Activated CD4-positive, alpha-beta T cell treated with anti-CD3 and anti-CD28 coated beads for 36 hours (primary cell): ENCODE measurements at regions not wholly inside any gene's neighbourhood (a gene's known extent, or its start where the extent isn't known, plus 50 kb on each side); places are given as distances from the start of the nearest gene placed in this dataset.

ENCODE experiments used
- ATAC-seq: fragments of 200-7000 bp; cut with Tn5 transposase; one replicate; pipeline ENCODE4 v1.10.0; 2021; ENCODE audit warnings: mild to moderate bottlenecking, moderate library complexity
- CTCF ChIA-PET: fragments of 350-600 bp; sonication (Branson Sonifier 250); formaldehyde crosslinking; loops from one replicate; lab custom pipeline; 2021; ENCODE audit warnings: antibody characterized with exemption; lab: Charles Lee
- POLR2A ChIA-PET: fragments of 350-600 bp; sonication (Branson Sonifier 250); formaldehyde crosslinking; loops from one replicate; lab custom pipeline; 2021; ENCODE audit warnings: antibody characterized with exemption, inconsistent platforms; lab: Charles Lee
- DNase-seq: peaks from one replicate; pipeline ENCODE4 v3.0.0-alpha.2; 2020
- H3K27ac Mint-ChIP-seq: one replicate; pipeline ENCODE4 v1.8.0; 2021; ENCODE audit warnings: mixed read lengths
- H3K27me3 Mint-ChIP-seq: one replicate; pipeline ENCODE4 v1.8.0; 2021; ENCODE audit warnings: mixed read lengths
- H3K36me3 Mint-ChIP-seq: one replicate; pipeline ENCODE4 v1.8.0; 2021; ENCODE audit warnings: low read depth, mixed read lengths
- H3K4me1 Mint-ChIP-seq: one replicate; pipeline ENCODE4 v1.8.0; 2021; ENCODE audit warnings: mixed read lengths
- H3K4me3 Mint-ChIP-seq: one replicate; pipeline ENCODE4 v1.8.0; 2021; ENCODE audit warnings: mild to moderate bottlenecking, moderate library complexity, mixed read lengths
- H3K9me3 Mint-ChIP-seq: one replicate; pipeline ENCODE4 v1.8.0; 2021; ENCODE audit warnings: low read depth, mixed read lengths
- intact Hi-C, 2 experiments: fragments of 100-400 bp; cut with DNase I in 1 of 2; cut with micrococcal nuclease in 1 of 2; formaldehyde crosslinking; loops; one replicate each; pipeline versions ENCODE4 v1.14.2 to v1.15.1; 2022 to 2024; cut with DNase I, micrococcal nuclease

DNA sequence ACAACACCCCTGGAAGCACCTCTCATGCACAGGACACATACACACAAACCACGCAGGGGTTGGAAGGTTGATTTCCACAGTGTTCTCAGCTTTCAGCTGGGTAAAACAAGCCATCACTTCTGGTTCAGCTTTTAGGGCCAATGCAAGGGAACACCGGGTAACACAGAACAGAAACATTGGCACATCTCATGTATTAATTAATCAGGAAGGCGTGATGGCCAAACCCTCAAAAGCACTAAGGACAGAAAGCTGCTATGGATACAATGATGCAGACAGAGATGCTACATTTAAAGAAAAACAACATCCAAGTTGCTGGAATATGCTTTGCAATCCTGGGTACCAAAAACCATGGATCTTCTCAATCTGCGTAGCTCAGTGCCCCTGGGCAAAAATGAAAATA lies 104.3 kb upstream of the BEND6 start:
- intact Hi-C loops: loop anchor here (2.0 to 5.0 kb wide), 3 partner anchors 143 to 493 kb away; no protein-coding TSS in a partner anchor
- Mint-ChIP-seq H3K4me1 (peaks cover 19% of the 10 kb centered on the region), H3K9me3 (no peaks in the 10 kb centered on the region), H3K27ac (no peak overlapping the region), H3K36me3 (no peaks in the 10 kb centered on the region), H3K4me3 (no peak overlapping the region), H3K27me3 (peaks cover 46% of the 10 kb centered on the region)
- ATAC-seq (no peak), DNase-seq (no peak)
- POLR2A ChIA-PET: interaction anchor here (0.8 kb wide), 1 partner anchor 239 kb away, joined by 4 read pairs; the partner anchor contains the start of gene ZNF451
- CTCF ChIA-PET: interaction anchor here (0.7 to 2.6 kb wide), 9 partner anchors 9 to 620 kb away, joined by 3 to 9 read pairs (median 4); no protein-coding TSS in a partner anchor

DNA sequence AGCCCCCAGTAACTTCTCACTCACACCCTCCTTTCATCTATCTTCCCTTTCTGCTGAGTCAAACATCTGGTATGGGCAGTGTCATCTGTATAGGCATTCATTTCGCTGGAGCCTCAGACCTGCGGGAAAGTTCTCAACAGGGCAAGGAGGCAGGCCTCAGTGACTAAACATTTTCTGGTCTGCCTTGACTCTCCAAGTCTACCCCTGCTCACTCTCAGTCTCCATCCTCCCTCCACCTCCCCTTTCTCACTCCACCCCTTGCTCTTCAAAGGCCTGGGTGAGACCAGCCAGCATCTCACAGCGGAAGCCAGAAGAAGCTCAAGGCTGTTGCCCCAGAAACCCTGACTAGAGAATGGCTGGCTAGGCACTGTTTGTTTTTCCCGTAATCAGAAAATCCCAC lies 105.0 kb upstream of the BEND6 start:
- Mint-ChIP-seq H3K36me3 (no peaks in the 10 kb centered on the region), H3K27ac (no peak overlapping the region), H3K4me1 (peaks cover 19% of the 10 kb centered on the region), H3K27me3 (peaks cover 53% of the 10 kb centered on the region), H3K4me3 (no peak overlapping the region), H3K9me3 (no peaks in the 10 kb centered on the region)
- ChIA-PET CTCF (interaction anchor here (1.4 to 2.6 kb wide), 3 partner anchors 9 to 491 kb away, joined by 3 to 9 read pairs (median 5); no protein-coding TSS in a partner anchor), POLR2A (no interaction called here)
- ATAC-seq (no peak), DNase-seq (no peak)
- intact Hi-C loops: loop anchor here (2.0 to 5.0 kb wide), 3 partner anchors 143 to 493 kb away; no protein-coding TSS in a partner anchor

DNA sequence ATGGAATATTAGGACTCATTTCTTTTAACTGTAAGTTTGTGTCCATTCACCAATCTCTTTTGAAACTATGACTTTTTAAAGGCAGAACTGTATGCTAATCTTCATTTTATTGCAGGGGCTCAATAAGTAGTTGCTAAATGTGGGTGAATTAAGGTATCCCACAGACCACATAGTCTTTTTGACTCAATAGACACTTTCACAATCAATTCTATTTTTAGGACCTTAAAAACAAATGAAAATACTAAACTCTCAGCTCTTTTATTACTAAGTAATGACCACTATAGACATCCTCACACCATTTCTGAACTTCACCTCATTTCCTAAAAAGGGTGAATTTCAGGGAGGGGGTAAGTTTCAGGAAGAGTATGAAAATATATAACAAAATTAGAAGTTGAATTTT lies 106.8 kb upstream of the BEND6 start:
- Mint-ChIP-seq H3K36me3 (no peaks in the 10 kb centered on the region), H3K27ac (no peak overlapping the region), H3K4me3 (no peak overlapping the region), H3K4me1 (peaks cover 19% of the 10 kb centered on the region), H3K9me3 (no peaks in the 10 kb centered on the region), H3K27me3 (peaks cover 52% of the 10 kb centered on the region)
- no peak for DNase-seq
- CTCF ChIA-PET: no interaction called here
- intact Hi-C loops: no loop called here
- POLR2A ChIA-PET: no interaction called here
- ATAC-seq: no peak

DNA sequence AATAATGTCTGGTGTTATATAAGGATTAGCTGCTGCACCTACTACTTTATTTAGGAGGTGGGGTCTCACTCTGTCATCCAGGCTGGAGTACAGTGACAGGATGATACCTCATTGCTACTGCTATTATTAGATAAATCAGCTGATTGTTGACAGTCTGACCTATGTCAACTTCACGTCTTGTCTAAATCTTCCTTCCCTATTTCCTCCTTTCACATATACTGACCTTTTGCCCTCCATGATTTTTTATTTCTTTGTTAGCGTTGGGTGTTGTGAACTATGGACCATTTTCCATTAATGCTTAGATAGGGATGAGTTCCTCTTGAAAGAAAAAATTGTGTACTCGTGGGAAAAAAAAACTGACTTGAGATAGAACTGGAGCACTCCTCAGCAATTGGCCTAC lies 109.9 kb upstream of the BEND6 start:
- intact Hi-C loops: no loop called here
- POLR2A ChIA-PET: no interaction called here
- H3K4me3 Mint-ChIP-seq: no peak overlapping the region
- ATAC-seq: no peak
- H3K27ac Mint-ChIP-seq: no peak overlapping the region
- DNase-seq: no peak
- no peaks in the 10 kb centered on the region for H3K9me3 Mint-ChIP-seq
- H3K4me1 Mint-ChIP-seq: peaks cover 4% of the 10 kb centered on the region
- CTCF ChIA-PET: interaction anchor here (1.0 to 1.4 kb wide), 2 partner anchors 23 to 37 kb away, joined by 3 to 4 read pairs; no protein-coding TSS in a partner anchor
- no peaks in the 10 kb centered on the region for H3K36me3 Mint-ChIP-seq
- H3K27me3 Mint-ChIP-seq: peaks cover 47% of the 10 kb centered on the region

DNA sequence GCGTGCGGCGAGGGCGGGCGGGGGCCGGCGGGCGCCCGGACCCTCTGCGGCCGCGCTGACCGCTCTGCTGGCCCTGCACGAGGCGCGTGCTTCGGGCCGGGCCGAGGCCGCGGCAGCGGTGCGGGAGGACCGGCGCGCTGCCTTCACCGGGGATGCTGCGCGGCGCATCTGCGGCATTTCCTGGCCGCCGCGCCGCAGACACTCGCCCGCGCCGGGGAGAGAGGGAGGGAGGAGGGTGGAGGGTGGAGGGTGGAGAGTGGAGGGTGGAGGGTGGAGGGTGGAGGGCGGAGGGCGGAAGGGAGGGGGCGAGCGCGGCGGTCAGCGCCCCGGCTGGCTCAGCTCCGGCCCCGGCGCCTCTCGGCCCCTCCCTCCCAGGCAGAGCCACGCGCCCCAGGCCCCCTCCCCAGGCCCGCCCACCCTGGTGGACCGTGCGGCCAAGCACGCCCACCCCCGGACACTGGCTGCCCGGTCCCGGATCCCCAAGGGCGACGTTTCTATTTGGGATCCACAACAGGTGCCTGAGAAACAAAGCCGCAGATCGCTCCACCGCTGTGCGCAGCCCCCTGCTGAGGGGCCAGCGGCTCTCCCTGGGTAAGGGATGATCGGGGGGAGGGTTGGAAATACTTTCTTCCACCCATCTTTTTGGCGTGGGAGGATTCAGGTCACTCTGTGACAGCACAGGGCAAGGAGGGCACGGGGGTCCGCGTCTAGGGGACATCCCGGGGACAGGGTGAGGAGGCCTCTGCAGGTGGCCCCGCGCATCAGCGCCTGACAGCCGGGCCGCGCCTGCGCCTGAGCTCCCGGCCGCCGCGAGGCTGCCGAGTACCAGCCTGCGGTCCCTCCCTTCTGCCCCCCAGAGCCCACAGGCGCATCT lies 111.2 kb upstream of the BEND6 start:
- DNase-seq: peak; percentile 82
- Mint-ChIP-seq H3K27ac (no peak overlapping the region), H3K4me1 (peaks cover 4% of the 10 kb centered on the region), H3K9me3 (no peaks in the 10 kb centered on the region), H3K4me3 (peak overlapping the region; percentile 68), H3K27me3 (peaks cover 47% of the 10 kb centered on the region), H3K36me3 (no peaks in the 10 kb centered on the region)
- ATAC-seq: peak; percentile 97
- intact Hi-C loops: loop anchor here in 1 of 2 experiments (2.0 to 5.0 kb wide), 2 partner anchors 109 to 135 kb away; no protein-coding TSS in a partner anchor
- ChIA-PET POLR2A (no interaction called here), CTCF (interaction anchor here (0.8 to 1.4 kb wide), 5 partner anchors 36 to 198 kb away, joined by 3 to 5 read pairs (median 3); no protein-coding TSS in a partner anchor)

DNA sequence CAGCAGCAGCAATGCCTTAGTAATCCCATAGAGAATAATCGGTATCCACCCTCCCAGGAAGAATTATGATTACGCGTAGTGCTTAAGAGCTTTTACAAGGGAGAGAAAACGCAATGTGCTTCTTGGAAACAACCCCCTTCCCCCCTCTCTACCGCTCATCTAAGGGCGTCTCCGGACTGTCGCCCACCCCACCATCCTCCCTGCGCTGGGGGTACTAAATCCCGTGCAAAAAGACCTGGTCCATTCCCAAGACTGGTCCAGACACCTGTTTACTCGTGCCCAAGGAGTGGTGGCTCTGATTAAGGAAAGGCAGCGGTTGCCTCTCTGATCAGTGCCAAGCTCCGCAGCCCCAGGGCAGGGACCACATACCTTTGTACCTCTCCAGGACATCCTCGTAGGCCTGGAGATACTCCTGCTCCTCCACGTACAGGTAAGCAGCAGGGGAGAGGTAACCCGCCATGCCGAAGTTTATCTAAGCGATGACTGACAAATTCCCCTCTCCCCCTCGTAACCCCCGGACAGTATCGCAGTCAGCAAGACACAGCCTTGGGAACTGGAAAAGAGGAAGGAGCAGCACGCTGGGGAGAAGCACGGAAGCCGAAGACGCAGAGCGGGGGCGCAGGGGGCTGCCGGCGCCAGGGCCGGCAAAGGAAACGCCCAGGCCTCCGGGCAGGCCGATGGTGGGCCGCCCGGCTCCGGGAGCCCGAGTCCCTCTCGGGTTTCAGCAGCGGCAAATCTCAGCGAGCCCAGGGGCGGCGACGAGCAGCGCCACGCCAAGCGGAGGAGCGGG lies 112.0 kb upstream of the BEND6 start:
- H3K36me3 Mint-ChIP-seq: no peaks in the 10 kb centered on the region
- CTCF ChIA-PET: no interaction called here
- H3K9me3 Mint-ChIP-seq: no peaks in the 10 kb centered on the region
- H3K27ac Mint-ChIP-seq: peak overlapping the region; percentile 61
- ATAC-seq (peak; percentile 16), DNase-seq (peak; percentile 13)
- H3K4me3 Mint-ChIP-seq: peak overlapping the region; percentile 76
- peaks cover 49% of the 10 kb centered on the region for H3K27me3 Mint-ChIP-seq
- peaks cover 4% of the 10 kb centered on the region for H3K4me1 Mint-ChIP-seq
- intact Hi-C loops: loop anchor here in 1 of 2 experiments (2.0 to 5.0 kb wide), 2 partner anchors 109 to 134 kb away; no protein-coding TSS in a partner anchor
- POLR2A ChIA-PET: no interaction called here

DNA sequence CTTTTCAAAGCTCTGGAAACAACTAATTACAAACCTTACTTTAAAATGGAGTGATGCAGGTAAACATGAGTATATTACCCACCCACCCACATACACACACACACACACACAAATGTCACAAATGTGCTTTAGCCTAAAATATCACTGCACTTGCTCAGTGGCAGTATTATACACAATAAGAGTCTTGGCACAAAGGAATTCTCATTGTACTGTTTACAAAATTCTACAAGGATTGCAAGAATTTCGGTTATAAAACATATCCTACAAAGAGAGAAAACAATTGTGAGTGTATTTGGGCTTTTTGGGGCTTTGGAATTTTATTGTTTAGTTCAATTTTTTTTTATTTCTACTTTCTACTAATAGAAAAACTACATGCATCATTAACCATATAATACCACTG lies 113.2 kb upstream of the BEND6 start:
- ATAC-seq (no peak), DNase-seq (no peak)
- Mint-ChIP-seq H3K4me1 (peaks cover 4% of the 10 kb centered on the region), H3K27me3 (peaks cover 52% of the 10 kb centered on the region), H3K9me3 (no peaks in the 10 kb centered on the region), H3K36me3 (no peaks in the 10 kb centered on the region), H3K4me3 (no peak overlapping the region), H3K27ac (no peak overlapping the region)
- ChIA-PET CTCF (interaction anchor here (1.1 to 1.8 kb wide), 2 partner anchors 10 to 94 kb away, joined by 3 to 9 read pairs; no protein-coding TSS in a partner anchor), POLR2A (no interaction called here)
- intact Hi-C loops: loop anchor here in 1 of 2 experiments (2.0 to 5.0 kb wide), 2 partner anchors 111 to 133 kb away; no protein-coding TSS in a partner anchor

DNA sequence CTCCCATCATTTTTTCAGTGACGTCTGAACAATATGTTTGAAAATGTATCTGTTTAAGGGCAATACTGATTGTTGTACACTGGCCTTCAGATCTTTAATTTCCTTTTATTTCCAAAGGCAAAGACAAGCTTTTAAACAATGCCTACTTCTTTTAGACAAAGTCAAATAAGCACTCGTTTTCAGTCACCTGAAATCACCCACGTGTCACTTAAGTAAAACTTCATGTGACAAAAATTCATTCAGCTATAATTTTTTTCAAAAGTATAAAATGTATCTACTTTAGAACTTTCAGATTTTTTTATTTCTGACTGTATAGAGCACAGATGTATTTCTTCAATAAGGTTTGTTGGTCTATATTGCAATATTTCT lies 113.5 kb upstream of the BEND6 start:
- Mint-ChIP-seq H3K27me3 (peaks cover 48% of the 10 kb centered on the region), H3K36me3 (no peaks in the 10 kb centered on the region), H3K27ac (no peak overlapping the region), H3K9me3 (no peaks in the 10 kb centered on the region), H3K4me1 (peaks cover 4% of the 10 kb centered on the region), H3K4me3 (no peak overlapping the region)
- ChIA-PET CTCF (interaction anchor here (1.1 to 1.8 kb wide), 2 partner anchors 10 to 94 kb away, joined by 3 to 9 read pairs; no protein-coding TSS in a partner anchor), POLR2A (no interaction called here)
- ATAC-seq (no peak), DNase-seq (no peak)
- intact Hi-C loops: loop anchor here in 1 of 2 experiments (5.0 kb wide), 1 partner anchor 111 kb away; no protein-coding TSS in a partner anchor

DNA sequence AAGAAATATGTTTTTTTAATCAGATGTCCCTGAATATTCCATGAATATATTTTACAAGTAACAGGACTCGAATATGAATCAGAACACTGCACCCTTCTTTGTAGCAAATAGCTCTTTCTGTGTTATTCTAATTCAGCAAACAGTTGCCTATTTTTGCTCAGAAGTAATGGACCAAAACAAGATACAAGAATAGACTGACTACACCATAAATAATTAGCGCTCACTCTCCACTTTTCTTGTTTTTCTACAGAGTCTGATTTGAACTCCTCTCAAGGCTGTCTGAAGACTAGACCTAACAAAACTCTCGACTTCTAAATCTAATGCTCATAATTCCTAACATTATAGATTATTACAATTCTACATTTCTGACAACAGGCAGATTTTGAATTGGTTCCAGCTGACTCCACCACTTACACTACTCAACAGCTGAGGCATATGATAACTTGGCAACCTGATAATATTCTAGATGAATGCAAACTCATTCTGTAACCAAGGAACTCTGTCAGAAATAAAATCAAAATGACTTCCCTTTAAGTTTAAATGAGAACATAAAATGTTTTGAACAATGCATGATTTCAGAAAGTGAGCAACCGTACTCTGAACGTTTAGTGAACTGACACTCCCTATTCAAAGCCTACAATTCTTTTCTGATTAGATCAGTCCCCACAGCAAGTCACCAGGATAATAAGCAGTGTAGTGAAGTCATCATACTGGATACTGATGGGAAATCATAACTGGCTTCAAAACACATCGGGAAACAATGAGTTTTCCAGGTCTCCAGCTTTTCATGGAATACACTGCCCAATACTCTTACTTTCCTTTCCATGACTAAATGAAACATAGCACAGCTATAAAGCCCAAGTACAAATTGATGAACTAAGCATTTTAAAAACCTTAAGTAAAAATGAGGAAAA lies 114.2 kb upstream of the BEND6 start:
- H3K4me3 Mint-ChIP-seq: no peak overlapping the region
- peaks cover 47% of the 10 kb centered on the region for H3K27me3 Mint-ChIP-seq
- ATAC-seq (no peak), DNase-seq (no peak)
- ChIA-PET POLR2A (no interaction called here), CTCF (interaction anchor here (1.1 to 1.8 kb wide), 4 partner anchors 11 to 131 kb away, joined by 3 to 9 read pairs (median 3); no protein-coding TSS in a partner anchor)
- H3K27ac Mint-ChIP-seq: no peak overlapping the region
- peaks cover 4% of the 10 kb centered on the region for H3K4me1 Mint-ChIP-seq
- intact Hi-C loops: loop anchor here in 1 of 2 experiments (5.0 kb wide), 1 partner anchor 112 kb away; no protein-coding TSS in a partner anchor
- H3K9me3 Mint-ChIP-seq: no peaks in the 10 kb centered on the region
- H3K36me3 Mint-ChIP-seq: no peaks in the 10 kb centered on the region

DNA sequence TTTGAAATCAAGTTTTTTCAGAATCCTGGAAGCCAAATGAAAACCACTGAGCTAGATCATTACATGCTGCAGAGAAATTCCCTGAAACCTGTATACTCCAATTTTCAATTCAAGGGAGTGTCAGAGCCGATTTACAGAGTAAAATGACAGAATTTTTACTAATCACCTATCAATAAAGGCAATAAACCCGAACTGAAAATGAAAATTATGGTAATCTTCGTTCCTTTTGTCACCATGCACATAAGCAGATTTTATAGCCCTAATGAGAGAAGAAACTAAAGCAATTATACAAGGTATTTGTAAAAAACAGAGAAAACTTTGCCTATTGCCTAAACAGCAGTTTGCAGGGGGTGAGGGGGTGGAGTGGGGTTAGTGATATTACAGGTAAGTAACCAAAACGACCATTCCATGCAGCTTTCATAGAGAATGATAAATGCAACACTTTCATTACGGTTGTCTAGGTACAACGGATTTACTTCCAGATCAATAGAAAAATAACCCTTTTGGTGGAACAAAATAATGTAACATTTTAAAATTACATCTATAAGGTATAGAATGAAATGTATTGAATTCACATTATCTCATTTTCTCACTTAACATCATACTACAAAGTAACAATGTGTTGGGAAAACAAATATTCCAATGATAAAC lies 115.2 kb upstream of the BEND6 start:
- H3K4me3 Mint-ChIP-seq: no peak overlapping the region
- peaks cover 4% of the 10 kb centered on the region for H3K4me1 Mint-ChIP-seq
- POLR2A ChIA-PET: no interaction called here
- H3K27ac Mint-ChIP-seq: no peak overlapping the region
- no peaks in the 10 kb centered on the region for H3K9me3 Mint-ChIP-seq
- H3K36me3 Mint-ChIP-seq: no peaks in the 10 kb centered on the region
- intact Hi-C loops: loop anchor here in 1 of 2 experiments (5.0 kb wide), 1 partner anchor 113 kb away; no protein-coding TSS in a partner anchor
- DNase-seq (no peak), ATAC-seq (no peak)
- CTCF ChIA-PET: interaction anchor here (1.2 to 1.4 kb wide), 3 partner anchors 12 to 130 kb away, joined by 3 to 4 read pairs (median 3); no protein-coding TSS in a partner anchor
- peaks cover 45% of the 10 kb centered on the region for H3K27me3 Mint-ChIP-seq
